CD4-positive, alpha-beta T cell treated with Interleukin-10 for 1 hour (primary cell): ENCODE measurements at regions not wholly inside any gene's neighbourhood (a gene's known extent, or its start where the extent isn't known, plus 50 kb on each side); places are given as distances from the start of the nearest gene placed in this dataset.
A peak's percentile ranks its signal among the peaks of the same experiment; 100 is the strongest.

ENCODE experiments used
- DNase-seq: peaks from one replicate; pipeline ENCODE4 v3.0.0-alpha.2; 2020

DNA sequence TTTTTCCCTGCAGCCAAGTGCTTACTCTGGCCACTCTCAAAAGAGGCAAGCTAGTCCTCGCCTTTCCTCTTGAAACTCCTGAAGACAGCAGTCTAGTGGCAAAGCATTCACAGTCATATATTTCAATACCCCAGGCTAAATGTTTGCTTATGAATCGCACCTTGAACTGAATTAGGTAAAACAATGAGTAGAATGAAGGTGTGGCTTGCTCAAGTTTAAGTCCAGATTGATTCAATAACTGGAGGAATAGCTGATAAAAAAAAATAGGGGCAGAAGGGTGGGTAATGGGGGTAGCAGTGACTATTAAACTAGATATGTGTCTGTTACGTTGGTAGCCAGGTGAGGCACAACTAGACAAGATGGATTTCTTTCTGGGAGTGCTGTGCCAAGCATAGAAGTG lies 88.2 kb upstream of the EPB41L3 start:
- DNase-seq, result no peak

DNA sequence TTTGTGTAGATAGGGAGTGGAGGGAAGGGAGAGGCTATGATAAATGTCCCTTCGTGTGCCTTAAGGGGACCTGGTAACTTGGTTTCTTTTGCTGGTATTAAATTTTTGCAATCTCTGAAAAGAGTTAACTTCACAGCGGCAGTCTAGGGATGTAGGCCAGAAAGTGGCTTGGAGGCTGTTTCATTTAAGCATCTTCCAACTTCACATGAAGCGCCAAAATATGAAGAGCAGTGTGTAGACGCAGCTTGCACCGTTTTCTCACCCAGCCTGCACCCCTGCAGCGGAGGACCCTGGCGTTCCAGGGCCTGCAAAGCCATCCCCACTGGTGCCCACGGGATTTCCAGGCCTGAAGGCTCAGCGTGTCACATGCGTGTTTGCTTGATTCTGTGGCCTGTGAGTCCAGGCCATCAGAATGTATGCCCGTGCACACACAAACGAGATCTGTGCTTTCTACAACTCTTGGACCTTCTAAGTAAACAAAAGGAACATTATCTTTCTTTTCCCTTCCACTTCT lies 87.2 kb upstream of the EPB41L3 start:
- DNase-seq, result no peak

DNA sequence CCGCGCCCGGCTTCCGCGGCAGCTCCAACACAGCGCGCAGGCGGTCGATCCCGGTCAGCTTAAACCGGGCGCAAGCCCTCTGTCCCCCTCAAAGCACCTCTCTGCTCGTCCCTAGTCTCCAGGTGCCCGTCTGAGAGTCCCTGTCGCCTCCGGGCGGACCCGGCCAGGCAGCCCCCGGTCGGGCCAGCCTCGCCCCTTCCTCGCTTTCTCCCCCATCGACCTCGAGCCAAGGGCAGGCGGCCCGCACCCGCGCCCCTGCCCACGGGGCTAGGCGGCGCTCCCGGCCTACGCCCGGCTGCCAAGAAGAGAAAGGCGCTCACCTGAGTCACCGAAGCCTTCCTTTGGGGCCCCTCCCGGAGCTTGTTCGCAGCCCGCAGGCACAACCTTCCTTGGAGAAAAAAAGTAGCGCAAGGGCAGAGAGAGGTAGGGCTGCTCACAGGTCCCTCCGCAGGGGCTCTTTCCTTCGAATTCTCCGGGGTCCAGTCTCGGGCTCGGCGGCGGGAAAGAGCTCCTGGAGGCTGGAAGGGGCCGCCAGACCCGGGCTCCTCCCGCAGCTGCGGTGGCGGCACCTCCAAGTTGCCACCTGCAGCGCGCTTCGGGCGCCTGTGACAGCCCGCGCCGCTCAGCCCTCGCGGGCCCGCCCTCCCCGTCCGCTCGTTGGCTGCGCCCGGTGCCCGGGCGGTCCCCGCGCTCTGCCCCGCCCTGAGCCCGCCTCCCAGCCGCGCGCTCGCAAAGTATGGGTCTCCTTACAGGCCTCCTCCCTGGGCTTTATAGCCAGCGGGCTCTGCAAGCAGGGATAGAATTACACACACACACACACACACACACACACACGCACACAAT lies 86.5 kb upstream of the EPB41L3 start:
- peak; percentile 14 for DNase-seq

DNA sequence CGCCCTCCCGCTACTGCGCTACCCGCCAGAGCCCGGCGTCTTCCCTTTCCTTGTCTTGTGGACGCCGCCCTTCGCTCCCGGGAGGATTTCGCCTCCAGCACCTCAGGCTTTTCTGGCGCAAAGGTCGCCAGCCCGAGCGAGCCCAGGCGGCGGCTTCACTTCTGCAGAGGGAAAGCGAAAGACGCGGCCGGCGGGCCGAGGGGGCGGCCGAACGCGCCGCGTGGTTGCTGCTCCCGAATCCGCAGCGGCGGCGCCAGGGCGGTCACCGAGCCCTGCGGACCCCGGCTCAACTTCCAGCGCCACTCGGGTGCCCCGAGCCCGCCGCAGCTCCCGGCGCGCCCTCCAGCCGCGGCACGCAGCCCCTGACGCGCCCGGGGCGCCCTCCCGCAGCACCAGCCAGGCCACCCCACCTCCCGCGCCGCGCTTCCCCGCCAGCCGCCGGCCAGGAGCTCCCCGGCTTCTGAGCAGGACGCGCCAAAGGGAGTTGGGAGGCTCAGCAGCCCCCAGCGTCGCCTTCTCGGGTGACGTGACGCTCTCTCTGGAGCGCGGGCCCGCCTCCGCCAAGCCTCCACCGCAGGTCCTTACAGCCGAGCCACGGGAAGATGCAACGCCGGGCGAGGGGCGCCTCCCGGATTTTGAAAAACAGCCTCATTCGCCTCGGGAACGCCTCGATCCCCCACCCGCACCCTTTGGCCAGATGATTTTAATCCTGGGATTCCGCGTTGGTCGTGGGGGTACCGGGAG lies 84.9 kb upstream of the EPB41L3 start:
- no peak for DNase-seq

DNA sequence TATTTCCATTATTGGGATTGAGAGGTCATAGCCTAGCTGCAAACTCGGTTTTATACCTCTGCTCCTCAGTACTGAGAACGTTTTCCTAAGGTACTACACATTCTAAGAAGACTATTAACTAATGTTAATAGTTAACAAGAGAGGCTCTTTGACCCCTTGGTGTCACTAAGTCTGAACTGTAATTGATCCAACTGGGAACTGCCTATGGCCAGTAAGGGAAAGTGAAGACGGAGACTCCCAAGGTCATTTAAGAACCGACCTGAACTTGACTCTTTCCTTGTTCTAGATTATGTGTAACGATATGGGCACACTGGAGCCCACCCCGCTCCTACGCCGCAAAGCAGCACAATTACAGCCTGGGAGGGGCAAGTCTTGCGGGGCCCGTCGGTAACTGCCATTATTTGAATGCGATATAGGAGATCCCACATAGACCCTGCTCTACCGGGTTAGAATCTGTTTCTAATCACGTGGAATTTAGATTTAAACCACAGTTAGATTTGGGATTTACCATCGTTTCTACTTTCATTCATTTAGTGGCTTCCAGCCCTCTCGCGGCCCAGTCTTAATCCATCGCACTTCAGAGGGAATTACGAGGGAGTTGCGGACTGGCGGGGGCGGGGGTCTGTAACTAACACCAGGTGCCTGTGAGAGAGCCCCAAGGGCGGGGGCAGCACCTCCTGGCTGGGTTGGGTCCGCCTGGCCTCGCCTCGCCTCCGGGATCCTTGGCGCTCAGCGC lies 84.1 kb upstream of the EPB41L3 start:
- no peak for DNase-seq

DNA sequence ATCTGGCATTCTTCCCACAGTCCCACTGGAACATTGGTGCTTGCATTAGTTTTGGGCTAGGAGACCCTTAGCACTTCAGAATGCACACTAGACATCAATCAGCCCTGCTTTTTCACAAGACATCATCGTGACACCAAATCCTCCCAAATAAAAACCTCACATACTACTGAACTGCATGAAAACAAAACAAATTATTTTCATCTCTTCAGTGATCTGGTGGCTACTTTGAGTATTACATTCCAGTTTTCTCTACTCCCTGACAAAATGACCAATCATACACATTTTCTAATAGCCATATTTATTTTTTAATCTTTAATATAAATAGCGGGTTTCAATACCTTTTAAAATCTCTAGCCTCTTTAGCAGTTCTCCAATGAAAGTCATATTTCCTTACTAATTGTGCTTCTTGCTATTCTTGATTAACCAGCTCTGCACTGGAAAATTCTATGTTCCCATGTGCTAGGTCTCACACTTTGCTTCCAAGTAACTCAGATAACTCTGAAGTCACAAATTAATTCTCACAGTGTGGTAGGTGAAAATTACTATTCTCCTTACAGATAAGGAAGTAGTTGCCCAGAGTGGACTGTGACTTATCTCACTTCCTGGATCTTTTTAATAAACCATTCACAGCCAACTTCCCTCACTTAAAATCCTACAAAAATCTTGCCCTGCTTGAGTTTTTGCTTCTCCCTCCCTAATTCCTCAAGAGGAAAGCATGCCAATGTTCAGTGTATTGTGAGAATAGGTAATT lies 82.5 kb upstream of the EPB41L3 start:
- DNase-seq, result no peak

DNA sequence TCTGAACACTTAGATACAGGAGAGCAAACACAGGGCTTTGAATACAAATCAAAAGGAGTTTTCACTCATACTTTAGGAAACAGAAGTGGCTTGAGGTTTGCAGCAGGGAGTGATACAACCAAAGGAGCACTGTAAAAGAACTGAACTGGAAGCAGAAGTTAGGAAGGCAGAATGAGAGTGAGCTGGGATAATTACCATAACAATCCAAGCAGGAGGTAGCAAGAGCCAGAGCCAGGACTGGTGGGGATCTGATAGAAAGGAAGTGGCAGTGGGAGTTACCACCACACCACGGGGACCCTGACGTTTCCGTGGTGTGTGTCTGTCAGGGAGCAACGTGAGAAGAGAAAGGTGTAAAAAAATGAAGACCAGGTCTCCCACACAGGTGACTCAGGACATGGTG lies 81.3 kb upstream of the EPB41L3 start:
- DNase-seq, result no peak

DNA sequence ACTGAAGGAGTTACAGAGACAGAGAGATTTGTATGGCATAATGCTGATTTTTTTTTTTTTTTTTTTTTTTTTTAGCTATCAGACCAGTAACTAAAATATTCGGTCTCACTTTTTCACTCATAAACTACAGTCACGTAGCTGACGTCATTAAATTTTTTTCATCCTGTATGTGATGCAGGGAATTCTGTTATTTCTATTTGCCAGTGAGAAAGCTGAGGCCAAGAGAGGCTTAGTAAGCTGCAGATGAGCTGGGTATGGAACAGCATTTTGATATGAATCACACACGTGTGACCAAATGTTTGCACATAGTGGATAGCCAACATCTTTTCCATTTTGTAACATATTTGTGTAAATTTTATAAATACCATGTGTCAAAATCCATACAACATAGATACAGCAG lies 79.1 kb upstream of the EPB41L3 start:
- DNase-seq, result no peak

DNA sequence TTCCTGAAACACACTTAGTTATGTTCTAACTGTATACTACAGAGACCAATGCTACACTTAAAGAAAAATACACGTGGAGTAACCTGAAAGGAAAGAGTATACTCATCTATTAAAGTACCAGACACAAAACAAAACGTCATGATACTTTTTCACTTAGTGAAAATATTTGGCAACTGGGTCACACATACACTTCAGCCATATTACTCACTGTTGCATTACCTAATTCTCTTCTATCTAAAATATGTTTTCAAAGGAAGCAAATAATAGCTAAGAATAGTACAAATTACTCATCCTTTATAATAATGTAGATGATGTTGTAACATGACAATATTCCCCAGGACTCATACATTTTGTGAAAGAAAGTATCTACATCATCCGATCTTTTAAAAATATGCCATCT lies 76.5 kb upstream of the EPB41L3 start:
- no peak for DNase-seq

DNA sequence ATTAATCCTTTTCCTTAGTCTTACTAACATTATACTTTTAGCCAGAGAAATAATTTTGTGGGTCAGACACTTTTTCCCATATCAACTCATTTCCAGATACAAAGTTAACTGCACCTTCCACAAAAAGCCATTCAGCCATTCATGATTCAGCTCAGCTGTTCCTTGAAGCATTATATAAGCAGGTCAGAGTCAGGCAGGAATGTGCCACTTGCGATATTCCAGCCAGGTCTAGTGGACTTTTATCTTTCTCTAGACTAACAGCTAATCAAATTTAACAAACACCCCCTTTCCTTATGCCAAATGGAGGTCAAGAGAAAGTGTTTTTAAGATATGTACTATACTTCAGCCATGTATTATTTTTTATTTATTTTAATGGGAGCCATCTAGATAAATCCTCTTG lies 75.6 kb upstream of the EPB41L3 start:
- no peak for DNase-seq

DNA sequence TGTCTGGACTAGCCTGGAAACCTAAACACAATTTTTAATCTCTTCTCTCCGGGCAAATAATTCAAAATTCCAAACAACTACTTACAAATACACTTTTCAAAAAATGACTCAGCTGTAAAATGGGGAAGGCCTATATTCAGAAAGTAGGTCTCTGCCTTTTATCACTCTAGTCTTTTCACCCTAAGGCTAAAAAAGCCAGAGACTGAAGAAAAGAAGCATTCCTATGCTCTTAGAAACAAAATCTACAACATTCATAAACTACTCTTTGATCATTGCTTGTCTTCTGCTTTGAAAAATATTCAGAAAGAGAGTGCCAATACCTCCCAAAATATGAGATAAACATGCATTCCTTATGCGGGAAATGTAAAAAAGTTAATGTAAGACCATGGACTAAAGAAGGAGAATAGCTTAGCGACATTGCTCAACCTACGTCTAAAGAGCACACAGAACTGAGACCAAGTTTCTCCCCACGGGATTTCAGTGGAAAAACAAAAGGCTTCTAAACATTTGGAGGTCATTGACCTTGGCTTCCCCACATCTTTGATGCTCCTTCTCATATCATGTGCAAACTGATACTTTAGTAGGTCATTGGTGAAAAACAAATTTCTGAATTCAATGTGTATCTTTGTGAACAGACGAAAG lies 74.4 kb upstream of the EPB41L3 start:
- DNase-seq, result no peak

DNA sequence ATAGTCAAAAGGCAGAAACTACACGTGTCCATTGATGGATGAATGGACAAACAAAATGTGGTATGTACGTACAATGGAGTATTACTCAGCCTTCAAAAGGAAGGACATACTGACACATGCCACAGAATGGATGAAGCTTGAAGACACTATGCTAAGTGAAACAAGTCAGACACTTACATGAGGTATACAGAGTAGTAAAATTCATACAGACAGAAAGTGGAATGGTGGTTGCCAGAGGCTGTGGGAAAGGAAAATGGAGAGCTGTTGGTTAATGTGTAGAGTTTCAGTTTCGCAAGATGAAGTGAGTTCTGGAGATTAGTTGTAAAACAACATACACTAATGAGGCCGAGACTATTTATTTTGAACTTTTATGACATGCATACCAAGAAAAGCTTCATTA lies 67.4 kb upstream of the EPB41L3 start:
- DNase-seq, result no peak

DNA sequence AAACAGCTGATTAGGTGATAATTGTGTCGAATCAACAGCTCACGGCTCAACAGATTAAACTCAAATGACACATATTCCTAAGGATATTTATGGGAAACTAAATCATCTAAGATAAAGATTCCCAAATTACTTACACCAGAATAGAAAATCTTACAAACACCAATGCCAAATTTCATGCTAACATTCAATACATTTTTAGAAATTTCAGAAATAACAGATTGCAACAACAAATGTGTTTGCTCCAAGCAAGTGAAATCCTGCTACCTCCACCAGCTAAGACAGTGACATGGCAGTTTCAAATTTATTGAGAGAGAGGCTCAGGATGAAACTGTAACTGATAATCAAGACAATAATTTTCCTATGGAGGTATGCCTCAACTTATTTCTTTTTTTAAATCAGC lies 65.0 kb upstream of the EPB41L3 start:
- DNase-seq, result no peak

DNA sequence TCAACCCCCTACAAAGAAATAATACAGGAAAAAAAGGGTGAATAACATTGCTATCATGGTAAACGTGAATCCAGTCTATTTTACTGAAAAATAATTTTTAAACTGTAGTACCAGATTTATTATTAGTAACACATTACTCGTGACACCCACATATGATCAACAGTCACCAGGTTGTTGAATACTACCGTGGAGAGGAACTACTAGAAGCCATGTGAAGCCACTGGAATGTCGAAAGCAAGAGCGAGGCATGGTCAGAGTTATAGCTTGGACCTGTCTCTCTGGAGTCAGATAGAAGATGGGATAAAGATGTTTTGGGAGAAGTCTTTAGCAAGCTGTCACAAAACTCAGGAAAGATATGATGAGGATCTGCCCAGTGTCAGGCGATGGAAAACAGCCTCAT lies 63.2 kb upstream of the EPB41L3 start:
- no peak for DNase-seq

DNA sequence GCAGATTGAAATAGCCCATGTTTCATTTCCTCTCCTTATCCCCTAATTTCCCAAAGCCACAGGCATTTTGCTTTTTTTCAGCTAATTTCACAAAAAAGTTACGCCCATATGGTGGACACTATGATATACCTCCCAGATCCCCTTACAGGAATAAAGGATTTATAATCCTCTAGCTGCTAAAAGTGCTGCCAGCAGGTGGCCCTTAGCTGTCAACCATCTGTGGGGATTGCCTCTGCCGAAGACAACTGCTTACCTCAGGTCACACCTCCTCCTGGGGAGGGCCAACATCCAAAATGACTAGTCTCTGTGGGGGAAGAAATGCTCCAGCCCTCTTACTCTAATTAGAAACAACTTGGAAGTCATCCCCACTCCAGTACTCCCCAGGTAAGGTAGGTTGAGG lies 61.0 kb upstream of the EPB41L3 start:
- no peak for DNase-seq

DNA sequence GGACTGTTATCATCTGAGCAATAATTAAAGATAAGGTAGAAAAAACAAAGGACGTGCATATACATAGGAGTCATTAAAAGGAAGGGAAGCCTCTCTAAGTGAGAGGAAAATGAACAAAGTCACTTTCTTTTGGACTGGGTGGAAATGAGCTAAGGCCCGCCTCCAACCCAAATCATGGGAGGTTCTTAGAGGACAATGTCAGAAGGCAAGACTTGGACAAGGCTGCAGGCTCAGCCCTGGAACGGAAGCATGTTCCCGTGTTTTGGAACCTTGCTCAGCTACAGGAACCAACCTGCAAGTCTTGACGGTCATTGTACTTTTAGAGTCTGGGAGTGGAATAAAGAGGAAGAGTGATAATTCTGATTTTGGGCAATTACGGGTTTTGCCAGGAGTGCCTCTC lies 59.4 kb upstream of the EPB41L3 start:
- DNase-seq, result no peak

DNA sequence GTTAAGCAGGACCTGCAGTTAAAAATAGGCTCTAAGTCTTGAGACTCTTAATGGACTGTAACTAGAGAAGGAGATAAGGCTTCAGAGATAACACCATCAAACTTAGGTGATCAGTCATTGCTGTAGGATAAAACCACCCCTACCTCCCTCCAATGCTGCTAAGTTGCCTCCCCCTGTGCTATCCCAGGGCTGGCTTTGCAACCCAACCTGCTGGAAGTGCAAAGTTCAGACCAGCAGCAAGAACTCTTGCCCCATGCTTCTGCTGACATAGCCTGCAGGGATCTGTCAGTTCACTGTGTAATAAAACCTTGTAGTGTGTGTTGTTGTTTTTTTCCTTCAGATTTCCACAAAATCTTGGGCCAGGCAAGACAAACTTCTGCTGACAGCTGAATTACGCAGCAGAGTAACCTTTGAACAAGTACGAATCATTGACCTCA lies 57.4 kb upstream of the EPB41L3 start:
- no peak for DNase-seq

DNA sequence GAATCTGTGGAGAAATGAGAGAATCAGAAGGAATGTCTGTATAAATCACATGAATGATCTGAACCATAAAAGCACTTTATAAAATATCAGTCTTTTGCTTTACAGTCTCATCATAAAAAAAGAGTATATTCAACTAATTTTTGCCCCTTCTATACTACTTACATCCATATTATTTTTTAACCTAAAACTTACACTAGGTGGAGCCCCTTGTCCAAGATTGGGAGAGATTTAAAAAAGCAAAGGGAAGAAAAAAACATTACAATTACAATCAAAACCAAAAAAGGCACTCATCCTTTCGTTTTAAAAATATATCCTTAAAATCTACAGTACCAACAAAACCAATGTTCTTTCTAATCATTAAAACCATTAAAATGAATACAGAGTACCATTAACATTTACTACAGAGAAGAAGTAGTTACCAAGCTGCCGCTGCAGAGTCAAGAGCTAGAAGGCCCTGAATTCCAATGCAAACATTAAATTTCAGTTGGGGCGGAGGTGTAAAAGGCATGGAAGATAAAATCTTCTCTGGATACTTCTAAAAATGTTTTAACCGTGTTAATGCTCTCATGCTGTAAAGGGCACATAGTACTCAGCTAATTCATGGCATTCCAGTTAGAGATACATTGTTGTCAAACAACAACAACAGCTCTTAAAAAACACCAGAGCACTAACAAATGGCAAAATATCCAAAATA lies 56.7 kb upstream of the EPB41L3 start:
- DNase-seq, result no peak

DNA sequence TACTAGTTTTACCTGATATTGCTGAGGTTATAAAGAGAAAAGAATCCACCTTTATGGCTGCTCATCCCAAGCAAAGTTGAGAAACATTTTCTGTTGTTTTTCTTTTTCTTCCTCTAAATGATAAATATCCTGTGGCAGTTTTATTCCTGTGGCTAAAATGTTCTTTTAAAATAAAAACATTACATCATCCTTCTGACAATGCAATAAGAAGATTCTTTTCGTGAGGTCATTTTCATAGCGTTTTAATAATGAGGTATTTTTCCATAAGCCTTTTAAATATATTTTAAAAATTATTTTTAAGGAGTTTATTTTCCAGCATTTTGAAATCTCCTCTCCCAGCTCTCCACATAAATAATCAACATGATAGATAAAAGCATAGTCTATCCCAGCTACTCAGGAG lies 52.8 kb upstream of the EPB41L3 start:
- no peak for DNase-seq
